Ishikawa (cell line): ENCODE measurements at regions not wholly inside any gene's neighbourhood (a gene's known extent, or its start where the extent isn't known, plus 50 kb on each side); places are given as distances from the start of the nearest gene placed in this dataset.

Source experiments
- EP300 ChIP-seq: IDR thresholded peaks from 2 replicates; pipeline ENCODE4 v1.6.1; 2012; ENCODE audit warnings: borderline replicate concordance
- FOXM1 ChIP-seq: IDR thresholded peaks from 2 replicates; pipeline ENCODE4 v1.6.1; 2012; ENCODE audit warnings: low read depth, borderline replicate concordance
- NFIC ChIP-seq: IDR thresholded peaks from 2 replicates; pipeline ENCODE4 v1.6.1; 2012
- RAD21 ChIP-seq: IDR thresholded peaks from 2 replicates; pipeline ENCODE4 v1.6.1; 2012; ENCODE audit warnings: low read depth
- TAF1 ChIP-seq: IDR thresholded peaks from 2 replicates; pipeline ENCODE4 v1.6.1; 2012; ENCODE audit warnings: low read depth, mild to moderate bottlenecking
- TCF12 ChIP-seq: IDR thresholded peaks from 2 replicates; pipeline ENCODE4 v1.6.1; 2012; ENCODE audit warnings: low read depth
- TEAD4 ChIP-seq: IDR thresholded peaks from 2 replicates; pipeline ENCODE4 v1.6.1; 2012
- TF ChIP-seq, protein P1 (sequence below): IDR thresholded peaks from 2 replicates; pipeline ENCODE4 v1.6.1; 2012

DNA sequence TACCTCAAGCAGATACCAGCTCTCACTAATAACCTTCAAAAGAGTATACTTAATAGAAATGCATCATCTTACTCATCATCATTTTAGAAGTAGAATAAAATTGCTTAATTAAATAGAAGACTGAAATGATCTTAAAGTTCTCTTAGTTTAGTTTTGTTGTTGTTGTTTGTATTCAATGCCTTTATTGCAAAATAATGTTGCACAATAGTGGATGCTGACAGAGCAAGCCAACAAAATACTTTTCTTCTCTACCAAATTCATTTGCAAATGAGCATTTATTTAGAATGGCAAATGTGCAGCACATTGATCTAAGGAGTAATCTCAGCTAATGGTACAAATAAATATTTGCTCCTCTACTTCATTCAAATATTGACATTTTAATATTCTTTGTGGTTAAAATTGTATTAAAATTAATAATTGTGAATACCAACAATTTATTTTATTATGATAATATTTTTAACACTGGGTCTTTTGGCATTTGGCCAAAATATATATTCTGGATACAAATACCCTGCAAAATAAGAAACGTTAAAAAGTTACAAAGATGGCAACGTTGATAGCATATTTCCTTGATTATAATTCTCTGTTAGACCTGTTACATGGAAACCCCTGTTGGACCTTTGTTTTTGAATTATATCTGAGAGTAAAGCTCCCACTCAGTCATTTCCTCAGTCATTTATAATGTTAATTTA lies 496.1 kb downstream of the RERGL start:
- no peak for TF ChIP-seq NFIC
- TF ChIP-seq, protein P1, sequence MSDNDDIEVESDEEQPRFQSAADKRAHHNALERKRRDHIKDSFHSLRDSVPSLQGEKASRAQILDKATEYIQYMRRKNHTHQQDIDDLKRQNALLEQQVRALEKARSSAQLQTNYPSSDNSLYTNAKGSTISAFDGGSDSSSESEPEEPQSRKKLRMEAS: no peak
- no peak for TF ChIP-seq TAF1
- no peak for TF ChIP-seq RAD21
- TF ChIP-seq EP300: no peak
- no peak for TF ChIP-seq FOXM1
- TF ChIP-seq TCF12: no peak
- no peak for TF ChIP-seq TEAD4
